GM10266 (cell line): ENCODE measurements at regions not wholly inside any gene's neighbourhood (a gene's known extent, or its start where the extent isn't known, plus 50 kb on each side); places are given as distances from the start of the nearest gene placed in this dataset.

Source experiments
- DNase-seq: peaks from one replicate; pipeline ENCODE4 v3.0.0; 2012; ENCODE audit errors: extremely low spot score
- CTCF ChIP-seq: IDR thresholded peaks from 2 replicates; pipeline ENCODE4 v1.5.1; 2012; ENCODE audit warnings: mild to moderate bottlenecking, low read depth; ENCODE audit not compliant: control insufficient read depth, insufficient read depth; ENCODE audit errors: missing control alignments

GRCh38 chr6:6910734-6911295 lies 196.9 kb upstream of the RREB1 start:
- no peak for DNase-seq
- no peak for TF ChIP-seq CTCF

- TF ChIP-seq CTCF: no peak
- no peak for DNase-seq
Measured at GRCh38 chr6:6911391-6911790, 196.4 kb upstream of the RREB1 start.

DNA sequence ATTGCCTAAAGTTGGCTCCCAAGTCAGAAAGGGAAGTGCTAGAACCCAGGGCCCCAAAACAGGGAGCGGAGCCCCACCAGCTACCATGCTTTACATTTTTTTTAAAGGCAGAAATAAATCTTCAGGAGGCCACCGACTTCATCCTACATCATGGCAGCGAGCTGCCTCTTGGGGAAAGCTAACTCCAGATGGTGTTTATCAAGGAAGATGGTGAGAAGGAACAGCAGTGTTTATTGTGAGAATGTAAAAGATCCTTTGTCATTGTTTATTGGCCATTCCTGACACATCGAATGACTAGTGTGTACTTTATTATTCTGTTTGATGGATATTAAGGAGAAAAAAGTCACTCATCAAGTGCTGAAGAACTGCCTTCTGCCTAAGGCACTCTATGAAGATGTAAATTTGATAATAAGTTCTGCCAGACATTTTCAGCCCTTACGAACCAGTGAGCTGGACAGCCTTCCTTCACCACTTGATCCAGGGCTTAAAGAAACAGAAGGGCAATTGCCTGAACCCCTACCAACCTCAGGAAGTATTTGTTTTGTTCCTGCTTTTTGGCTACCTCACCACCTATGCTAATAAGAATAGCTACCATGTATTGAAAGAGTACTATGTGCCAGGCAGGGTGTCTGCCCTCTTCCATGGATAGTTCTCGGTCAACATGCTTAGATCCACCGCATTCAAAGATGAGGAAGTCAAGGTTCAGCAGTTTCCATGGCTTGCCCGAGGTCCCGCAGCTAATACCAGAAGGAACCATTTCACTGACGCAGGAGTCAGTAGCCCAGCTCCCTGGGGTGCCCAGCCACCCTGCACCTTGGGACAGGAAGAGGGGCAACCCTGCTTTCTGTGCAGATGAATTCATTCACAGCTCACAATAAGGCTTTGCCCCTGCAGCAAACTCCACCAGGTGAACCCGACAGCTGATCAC lies 194.7 kb upstream of the RREB1 start:
- TF ChIP-seq CTCF: no peak
- DNase-seq: no peak

DNA sequence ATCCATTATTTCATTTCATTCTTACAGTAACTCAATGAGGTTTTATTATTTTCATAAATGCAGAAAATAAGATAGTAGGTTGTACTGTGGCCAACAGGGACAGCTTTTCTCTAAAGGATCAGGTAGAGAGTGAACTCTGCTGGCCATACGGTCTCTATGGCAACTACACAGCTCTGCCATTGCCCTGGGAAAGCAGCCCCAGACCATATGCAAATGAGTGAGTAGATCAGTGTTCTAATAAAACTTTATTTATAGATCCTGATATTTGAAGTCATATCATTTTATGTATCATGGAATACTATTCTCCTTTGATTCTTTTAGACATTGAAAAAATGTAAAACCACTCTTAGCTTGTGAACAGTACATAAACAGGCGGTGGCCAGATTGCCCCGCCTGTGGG lies 192.5 kb upstream of the RREB1 start:
- DNase-seq: no peak
- TF ChIP-seq CTCF: no peak

GRCh38 chr6:6915813-6916547 lies 191.8 kb upstream of the RREB1 start:
- no peak for TF ChIP-seq CTCF
- DNase-seq: no peak

- no peak for DNase-seq
- TF ChIP-seq CTCF: no peak
Measured at GRCh38 chr6:6916598-6916997, 191.2 kb upstream of the RREB1 start.
